ENCODE measurements at regions not wholly inside any gene's neighbourhood (a gene's known extent, or its start where the extent isn't known, plus 50 kb on each side); places are given as distances from the start of the nearest gene placed in this dataset.

GRCh38 chr3:104460477-104461406, 906.0 kb upstream of the ALCAM start:
- DNase-seq (ENCODE audit: low read depth) = no peak

DNA sequence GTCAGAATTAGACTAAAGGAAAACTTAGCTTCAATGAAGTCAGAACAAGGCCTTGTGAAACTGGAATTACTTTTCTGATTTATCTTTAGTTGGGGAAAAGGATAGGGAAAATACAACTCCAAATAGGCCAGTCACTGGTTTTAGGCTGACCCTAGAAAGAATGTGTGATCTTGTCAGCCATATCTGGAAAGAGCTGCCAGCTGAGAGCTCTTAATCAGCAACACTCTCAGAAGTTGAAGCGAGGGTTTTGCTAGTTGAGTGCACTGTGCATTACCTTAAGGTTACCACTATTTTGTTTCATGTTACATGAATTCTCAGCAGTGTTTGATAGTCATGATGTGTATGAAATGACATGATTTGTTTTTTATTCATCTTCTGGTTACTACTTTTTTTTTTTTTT, 905.3 kb upstream of the ALCAM start:
- no peak for DNase-seq (ENCODE audit: low read depth)

DNA sequence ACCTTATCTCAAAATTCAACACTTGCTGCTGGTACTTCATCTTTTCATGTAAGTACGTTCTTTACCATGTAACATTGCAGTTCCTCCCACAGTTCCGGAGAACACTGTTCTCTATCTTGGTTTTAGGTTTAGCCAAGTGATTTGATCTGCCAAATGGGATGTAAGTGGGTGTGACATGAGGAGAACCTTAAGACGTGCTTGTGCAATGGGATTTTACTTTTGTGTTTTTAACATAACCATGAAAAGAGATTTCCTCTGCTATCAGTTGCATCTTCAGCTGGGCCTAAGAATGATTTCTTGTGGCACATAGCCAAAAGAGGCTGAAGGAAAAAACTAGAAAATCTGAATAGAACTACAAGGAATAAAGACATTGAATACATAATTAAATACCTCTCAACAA, 894.5 kb upstream of the ALCAM start:
- no peak for DNase-seq (ENCODE audit: low read depth)

DNA sequence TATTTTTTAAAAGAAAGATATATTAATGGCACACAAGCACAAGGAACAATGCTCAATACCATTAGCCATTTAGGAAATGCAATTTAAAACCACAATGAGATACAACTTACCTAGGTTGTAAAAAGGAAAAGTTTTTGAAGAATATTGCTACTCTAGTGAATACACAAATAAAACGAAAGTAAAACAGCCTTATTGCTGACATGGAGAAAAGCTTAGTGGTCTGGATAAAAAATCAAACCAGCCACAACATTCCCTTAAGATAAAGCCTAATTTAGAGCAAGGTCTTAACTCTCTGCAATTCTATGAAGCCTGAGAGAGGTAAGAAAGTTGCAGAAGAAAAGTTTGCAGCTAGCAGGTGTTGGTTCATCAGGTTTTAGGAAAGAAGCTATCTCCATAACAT, 892.7 kb upstream of the ALCAM start:
- no peak for DNase-seq (ENCODE audit: low read depth)

GRCh38 chr3:104503022-104503421, 863.7 kb upstream of the ALCAM start:
- DNase-seq (ENCODE audit: low read depth) = no peak

- no peak for DNase-seq (ENCODE audit: low read depth)
Measured at GRCh38 chr3:104510131-104510849, 856.4 kb upstream of the ALCAM start.

DNA sequence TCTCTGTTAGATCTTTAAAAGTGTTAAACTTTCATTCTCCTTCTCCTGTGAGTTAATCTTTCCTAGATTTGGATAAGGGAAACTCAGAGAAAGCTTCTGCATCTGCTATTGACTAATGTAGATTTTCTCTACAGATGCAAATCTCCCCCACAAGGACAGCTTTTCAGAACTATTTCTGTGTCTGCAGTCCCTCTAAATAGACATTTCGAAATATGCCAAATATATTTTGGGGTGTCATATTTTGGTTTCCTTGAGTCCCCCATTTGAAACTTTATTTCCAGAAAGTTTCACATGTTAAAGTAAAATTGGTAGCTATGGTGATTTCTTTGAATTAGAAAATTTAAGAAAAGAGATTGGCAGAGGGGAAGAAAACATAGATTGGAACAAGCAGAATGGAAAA, 852.3 kb upstream of the ALCAM start:
- DNase-seq (ENCODE audit: low read depth) = no peak

DNA sequence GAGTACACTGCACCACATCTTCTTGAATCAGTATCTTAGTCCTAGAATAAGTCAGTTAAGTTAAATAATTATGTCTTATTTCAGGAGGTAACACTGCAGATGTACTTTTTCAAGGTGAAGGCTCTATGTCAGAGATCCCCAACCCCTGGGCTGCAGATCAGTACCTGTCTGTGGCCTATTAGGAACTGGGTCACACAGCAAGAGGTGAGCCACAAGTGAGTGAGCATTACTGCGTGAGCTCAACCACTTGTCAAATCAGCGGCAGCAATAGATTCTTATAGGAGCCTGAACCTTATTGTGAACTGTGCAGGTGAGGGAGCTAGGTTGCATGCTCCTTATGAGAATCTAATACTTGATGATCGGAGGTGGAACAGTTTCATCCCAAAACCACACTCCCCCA, 851.9 kb upstream of the ALCAM start:
- DNase-seq (ENCODE audit: low read depth) = no peak

DNA sequence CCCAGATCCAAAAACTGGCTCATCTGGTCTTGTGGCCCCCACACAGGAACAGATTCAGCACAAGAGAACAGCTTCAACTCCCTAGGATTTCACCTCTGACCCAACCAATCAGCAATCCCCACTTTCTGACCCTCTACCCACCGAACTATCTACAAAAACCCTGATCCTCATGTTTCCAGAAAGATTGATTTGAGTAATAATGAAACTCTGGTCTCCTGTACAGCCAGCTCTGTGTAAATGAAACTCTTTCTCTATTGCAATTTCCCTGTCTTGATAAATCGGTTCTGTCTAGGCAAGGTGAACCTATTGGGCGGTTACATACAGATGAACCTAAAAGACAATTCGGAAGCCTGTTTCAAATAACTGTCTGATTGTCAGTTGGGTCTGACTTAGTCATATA, 847.6 kb upstream of the ALCAM start:
- DNase-seq (ENCODE audit: low read depth) = no peak

DNA sequence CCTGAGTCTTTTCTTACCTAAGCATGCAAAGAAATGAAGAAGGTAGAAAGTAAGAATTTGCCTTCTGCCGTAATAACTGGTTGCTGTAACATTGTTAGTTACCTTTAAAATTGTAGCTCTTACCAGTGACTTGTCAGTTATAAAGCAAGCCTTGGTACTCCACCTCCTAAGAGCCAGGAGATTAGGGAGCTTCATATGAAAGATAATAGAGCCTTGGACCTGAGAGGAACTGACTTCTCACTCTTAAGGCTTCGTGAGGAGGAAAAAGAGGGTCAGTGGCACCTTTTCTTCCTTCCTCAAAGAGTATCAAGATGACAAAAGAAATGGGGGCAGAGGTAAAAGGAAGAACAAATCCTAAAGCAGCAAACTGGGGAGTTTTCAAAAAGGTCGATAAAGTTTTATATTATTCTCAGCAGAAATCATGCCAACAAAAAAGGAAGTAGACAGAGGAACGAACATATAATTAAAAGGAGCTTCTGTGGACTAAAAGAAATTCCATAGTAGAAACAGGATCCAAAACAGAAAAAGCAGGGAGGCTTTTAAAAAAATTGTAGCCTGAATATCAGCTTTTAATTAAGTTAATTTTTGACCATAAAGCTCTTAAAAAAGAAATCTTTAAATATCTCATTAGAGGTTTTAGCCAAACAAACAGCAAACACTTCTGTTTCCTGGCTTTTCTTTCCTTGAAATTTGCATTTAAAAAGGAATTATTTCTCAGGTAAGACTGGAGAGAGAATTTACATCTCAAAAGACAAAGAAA, 847.1 kb upstream of the ALCAM start:
- DNase-seq (ENCODE audit: low read depth) = no peak

- DNase-seq (ENCODE audit: low read depth) = no peak
Measured at GRCh38 chr3:104520228-104520655, 846.5 kb upstream of the ALCAM start.

- no peak for DNase-seq (ENCODE audit: low read depth)
Measured at GRCh38 chr3:104521606-104522336, 844.9 kb upstream of the ALCAM start.

DNA sequence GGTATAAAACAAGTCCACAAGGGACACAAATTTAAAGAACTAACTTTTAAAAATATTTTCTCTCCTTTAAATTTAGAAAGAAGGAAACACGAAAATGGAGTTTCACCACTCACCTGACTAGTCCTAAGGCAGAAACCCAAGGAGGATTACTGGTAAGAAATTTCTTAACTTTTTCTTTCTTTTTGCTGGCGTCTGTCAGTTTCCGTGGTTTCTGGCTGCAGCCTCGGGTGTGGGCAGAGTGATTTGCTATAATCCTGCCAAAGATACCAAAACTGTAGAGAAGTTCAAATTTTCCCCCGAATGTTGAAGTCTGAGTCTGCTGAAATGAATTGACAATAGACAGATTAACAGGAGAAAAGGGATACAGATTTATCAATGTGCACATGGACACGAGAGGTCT, 843.6 kb upstream of the ALCAM start:
- DNase-seq (ENCODE audit: low read depth) = no peak

DNA sequence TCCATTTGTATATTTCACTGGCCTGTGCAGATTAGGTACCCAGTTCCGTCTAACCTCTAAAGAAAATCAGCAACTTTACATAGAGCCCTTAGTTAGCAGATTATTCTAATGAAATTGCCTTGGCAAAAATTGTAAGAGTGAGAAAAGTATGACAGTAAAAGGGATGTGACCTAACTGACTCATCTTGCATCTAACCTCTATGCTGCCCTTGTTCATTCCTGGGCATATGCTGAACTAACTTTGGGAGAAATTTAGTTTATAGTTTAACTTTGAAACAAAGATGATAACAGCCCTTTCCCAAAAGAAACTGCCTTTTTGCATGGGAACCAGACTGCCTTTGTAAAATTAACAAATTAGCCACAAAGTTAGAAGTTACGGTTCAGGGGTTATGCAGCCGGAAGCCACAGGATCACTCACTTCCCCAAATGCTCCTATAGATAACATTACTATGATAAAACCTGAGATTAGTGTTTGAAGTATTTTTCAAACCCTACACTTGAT, 839.8 kb upstream of the ALCAM start:
- DNase-seq (ENCODE audit: low read depth) = no peak

DNA sequence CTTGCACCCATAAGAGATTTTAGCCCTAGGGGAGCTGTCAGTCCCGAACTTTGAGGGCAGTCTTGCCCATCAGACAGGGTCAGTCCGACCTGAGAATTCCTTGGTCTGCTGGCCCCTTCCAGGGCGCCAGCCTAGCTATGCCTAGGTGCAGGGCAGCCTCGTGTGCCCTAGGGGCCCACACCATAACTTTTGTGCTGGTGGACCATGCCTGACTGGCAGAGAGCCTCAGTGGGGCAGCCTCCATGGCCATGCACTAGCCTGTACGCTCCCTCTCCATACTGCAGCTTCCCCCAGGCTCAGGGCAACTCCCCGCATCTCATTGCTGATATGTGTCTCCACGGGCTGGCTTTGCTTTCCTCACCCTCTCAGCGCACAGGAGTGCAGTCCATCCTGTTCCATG, 835.8 kb upstream of the ALCAM start:
- no peak for DNase-seq (ENCODE audit: low read depth)

- DNase-seq (ENCODE audit: low read depth) = no peak
Measured at GRCh38 chr3:104536715-104537114, 830.0 kb upstream of the ALCAM start.

DNA sequence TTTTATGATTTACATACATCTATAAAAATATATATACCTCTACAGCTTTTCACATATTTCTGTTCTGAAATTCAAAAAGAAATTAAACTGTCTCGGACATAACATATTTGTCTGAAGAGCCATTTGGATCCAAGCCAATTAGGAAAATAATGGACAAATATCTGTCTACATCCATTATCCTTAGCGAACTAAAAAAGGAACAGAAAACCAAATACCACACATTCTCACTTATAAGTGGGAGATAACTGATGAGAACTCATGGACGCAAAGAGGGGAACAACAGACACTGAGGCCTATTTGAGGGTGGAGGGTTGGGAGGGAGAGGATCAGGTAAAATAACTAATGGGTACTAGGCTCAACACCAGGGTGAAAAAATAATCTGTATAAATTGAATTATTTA, 829.4 kb upstream of the ALCAM start:
- DNase-seq (ENCODE audit: low read depth) = no peak

DNA sequence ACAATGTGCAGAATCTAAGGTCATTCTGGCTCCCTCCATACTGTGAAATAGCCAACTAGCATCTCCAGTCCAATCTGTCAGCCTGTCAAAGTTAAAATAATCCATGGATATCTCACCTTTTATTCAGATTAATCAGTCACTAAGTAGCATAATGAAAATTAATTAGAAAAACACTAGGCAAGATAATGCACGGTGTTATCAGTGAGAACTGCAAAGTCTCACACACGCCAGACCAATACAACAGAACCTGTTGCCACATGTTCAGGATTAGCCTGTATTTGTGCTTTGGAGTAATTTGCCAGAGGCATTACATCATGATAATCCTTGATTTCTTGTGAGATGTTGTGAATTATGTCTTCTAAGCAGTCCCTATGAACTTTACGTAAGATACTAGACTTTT, 820.4 kb upstream of the ALCAM start:
- DNase-seq (ENCODE audit: low read depth) = no peak

DNA sequence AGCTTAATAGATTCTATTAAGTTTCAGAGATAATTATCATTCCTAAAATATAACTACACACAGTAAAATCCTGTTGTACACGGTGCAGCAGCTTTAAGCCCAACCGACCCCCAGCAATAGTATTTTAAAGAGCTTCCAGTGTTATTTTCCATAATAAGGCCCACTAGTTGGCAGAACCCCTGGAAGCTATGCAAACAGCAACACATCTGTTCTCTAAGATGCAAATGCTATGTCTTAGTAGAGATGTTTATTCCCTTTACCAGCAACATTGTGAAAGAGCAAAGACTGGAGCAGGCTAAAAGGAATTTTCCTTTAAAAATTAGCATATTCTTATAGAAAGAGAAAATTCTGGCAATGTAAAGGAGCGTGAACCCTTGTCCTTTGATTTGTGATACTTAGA, 819.7 kb upstream of the ALCAM start:
- no peak for DNase-seq (ENCODE audit: low read depth)

- DNase-seq (ENCODE audit: low read depth) = no peak
Measured at GRCh38 chr3:104548401-104548800, 818.3 kb upstream of the ALCAM start.

GRCh38 chr3:104549099-104549714, 817.5 kb upstream of the ALCAM start:
- no peak for DNase-seq (ENCODE audit: low read depth)
